OCI-LY7 (cell line): ENCODE measurements at regions not wholly inside any gene's neighbourhood (a gene's known extent, or its start where the extent isn't known, plus 50 kb on each side); places are given as distances from the start of the nearest gene placed in this dataset.
"Not testable (repeated sequence)": the region's sequence is repeated elsewhere in the genome, so short reads cannot be mapped to it uniquely, and the experiment has no call there.

ENCODE experiments used
- BruUV-seq: library from RNA; stranded (reverse); fragments of 400-500 nt; replicated peaks from 2 replicates; lab custom pipeline; 2021; lab: Mats Ljungman, UMichigan
- CTCF ChIA-PET: fragments of 300-600 bp; sonication (Branson Sonifier 250); formaldehyde crosslinking; loops from one replicate; lab custom pipeline; 2022; ENCODE audit warnings: antibody characterized with exemption; ENCODE audit not compliant: unreplicated experiment; lab: Charles Lee
- POLR2A ChIA-PET: fragments of 300-600 bp; sonication (Branson Sonifier 250); formaldehyde crosslinking; loops from one replicate; lab custom pipeline; 2022; ENCODE audit warnings: antibody characterized with exemption; lab: Charles Lee
- DNase-seq: peaks from one replicate; pipeline ENCODE4 v3.0.0-alpha.2; 2015; ENCODE audit warnings: low spot score
- H2AFZ ChIP-seq: fragments of 200-600 bp; sonication (generic), shearing (Covaris generic); 2 replicates; pipeline ENCODE4 v1.6.1; 2014; ENCODE audit warnings: mild to moderate bottlenecking, antibody characterized with exemption, low read length, moderate library complexity
- H3K27ac ChIP-seq: fragments of 200-600 bp; sonication (generic); 2 replicates; pipeline ENCODE4 v1.5.1; 2014; ENCODE audit warnings: mixed run types, low read depth, mild to moderate bottlenecking, moderate library complexity, low read length, inconsistent platforms; ENCODE audit not compliant: poor library complexity, severe bottlenecking
- H3K36me3 ChIP-seq: fragments of 200-600 bp; sonication (generic); 2 replicates; pipeline ENCODE4 v1.6.1; 2014; ENCODE audit warnings: mild to moderate bottlenecking, antibody characterized with exemption, low read length, moderate library complexity, mixed read lengths; ENCODE audit not compliant: insufficient read depth
- H3K4me1 ChIP-seq: fragments of 200-600 bp; sonication (generic); 2 replicates; pipeline ENCODE4 v1.5.1; 2014; ENCODE audit warnings: mild to moderate bottlenecking, low read length; ENCODE audit not compliant: insufficient read depth, poor library complexity, severe bottlenecking
- H3K4me2 ChIP-seq: fragments of 200-600 bp; sonication (generic); 2 replicates; pipeline ENCODE4 v1.6.1; 2014; ENCODE audit warnings: mild to moderate bottlenecking, low read length
- H3K4me3 ChIP-seq: fragments of 200-600 bp; sonication (generic); 2 replicates; pipeline ENCODE4 v1.5.1; 2014; ENCODE audit warnings: mild to moderate bottlenecking, low read depth, low read length; ENCODE audit not compliant: poor library complexity, severe bottlenecking
- H3K79me2 ChIP-seq: fragments of 200-600 bp; sonication (generic); 2 replicates; pipeline ENCODE4 v1.6.1; 2016; ENCODE audit warnings: low read depth, mild to moderate bottlenecking, low read length, moderate library complexity, mixed read lengths; ENCODE audit not compliant: insufficient read depth
- H3K9me2 ChIP-seq: fragments of 200-600 bp; sonication (generic); 2 replicates; pipeline ENCODE4 v1.6.1; 2016; ENCODE audit warnings: mild to moderate bottlenecking, low read length, mixed read lengths; ENCODE audit not compliant: insufficient read depth
- H3K9me3 ChIP-seq: fragments of 200-600 bp; sonication (generic); 2 replicates; pipeline ENCODE4 v1.6.1; 2014; ENCODE audit warnings: mild to moderate bottlenecking, mixed run types, low read length, mixed read lengths
- H4K20me1 ChIP-seq: fragments of 200-600 bp; sonication (generic); 2 replicates; pipeline ENCODE4 v1.6.1; 2014; ENCODE audit warnings: mild to moderate bottlenecking, antibody characterized with exemption, low read length, moderate library complexity, mixed read lengths; ENCODE audit not compliant: insufficient read depth
- EZH2phosphoT487 ChIP-seq: fragments of 200-600 bp; sonication (generic); IDR thresholded peaks from 2 replicates; pipeline ENCODE4 v1.6.1; 2018; ENCODE audit warnings: low read depth, borderline replicate concordance, mild to moderate bottlenecking, mixed run types, antibody characterized with exemption, low read length, moderate library complexity, mixed read lengths
- intact Hi-C: fragments of 100-400 bp; cut with micrococcal nuclease; formaldehyde crosslinking; loops from one replicate; pipeline ENCODE4 v1.10.0; 2022; ENCODE audit not compliant: unreplicated experiment
- TF ChIP-seq, protein P1 (sequence below): fragments of 200-600 bp; sonication (generic); conservative IDR thresholded peaks from 2 replicates; pipeline ENCODE4 v1.5.1; 2014; ENCODE audit warnings: mild to moderate bottlenecking, antibody characterized with exemption, low read length, moderate library complexity, mixed read lengths

DNA sequence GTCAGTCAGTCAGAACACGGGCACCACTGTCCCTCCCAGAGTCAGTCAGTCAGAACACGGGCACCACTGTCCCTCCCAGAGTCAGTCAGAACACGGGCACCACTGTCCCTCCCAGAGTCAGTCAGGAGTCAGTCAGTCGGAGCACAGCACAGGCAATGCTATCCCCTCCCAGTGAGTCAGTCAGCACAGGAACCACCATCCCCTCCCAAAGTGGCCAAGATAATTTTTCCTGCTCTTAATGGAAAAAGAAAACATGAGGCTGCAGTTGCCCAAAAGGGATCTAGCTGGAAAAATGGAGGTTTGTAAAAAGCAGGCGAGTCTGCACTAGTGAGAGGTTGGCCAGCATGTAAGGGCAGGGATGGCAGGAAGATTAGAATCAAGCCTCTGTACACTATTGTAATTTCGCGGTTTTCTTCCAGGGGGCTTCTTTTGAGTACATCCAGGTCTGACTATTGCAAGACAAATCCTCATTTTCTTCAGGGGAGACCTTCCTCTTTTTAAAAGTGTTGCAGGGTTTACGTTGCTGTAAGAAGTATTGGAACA is 213.8 kb downstream of the SIPA1L2 start:
- no peaks in the 10 kb centered on the region for H3K79me2 ChIP-seq
- TF ChIP-seq EZH2phosphoT487: no peak
- TF ChIP-seq, protein P1, sequence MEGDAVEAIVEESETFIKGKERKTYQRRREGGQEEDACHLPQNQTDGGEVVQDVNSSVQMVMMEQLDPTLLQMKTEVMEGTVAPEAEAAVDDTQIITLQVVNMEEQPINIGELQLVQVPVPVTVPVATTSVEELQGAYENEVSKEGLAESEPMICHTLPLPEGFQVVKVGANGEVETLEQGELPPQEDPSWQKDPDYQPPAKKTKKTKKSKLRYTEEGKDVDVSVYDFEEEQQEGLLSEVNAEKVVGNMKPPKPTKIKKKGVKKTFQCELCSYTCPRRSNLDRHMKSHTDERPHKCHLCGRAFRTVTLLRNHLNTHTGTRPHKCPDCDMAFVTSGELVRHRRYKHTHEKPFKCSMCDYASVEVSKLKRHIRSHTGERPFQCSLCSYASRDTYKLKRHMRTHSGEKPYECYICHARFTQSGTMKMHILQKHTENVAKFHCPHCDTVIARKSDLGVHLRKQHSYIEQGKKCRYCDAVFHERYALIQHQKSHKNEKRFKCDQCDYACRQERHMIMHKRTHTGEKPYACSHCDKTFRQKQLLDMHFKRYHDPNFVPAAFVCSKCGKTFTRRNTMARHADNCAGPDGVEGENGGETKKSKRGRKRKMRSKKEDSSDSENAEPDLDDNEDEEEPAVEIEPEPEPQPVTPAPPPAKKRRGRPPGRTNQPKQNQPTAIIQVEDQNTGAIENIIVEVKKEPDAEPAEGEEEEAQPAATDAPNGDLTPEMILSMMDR: no peak
- no peaks in the 10 kb centered on the region for H4K20me1 ChIP-seq
- no peak overlapping the region for H3K4me2 ChIP-seq
- no peak for DNase-seq
- no peak overlapping the region for H2AFZ ChIP-seq
- H3K9me3 ChIP-seq: no peaks in the 10 kb centered on the region
- no peak overlapping the region for H3K4me3 ChIP-seq
- POLR2A ChIA-PET: interaction anchor here (0.6 kb wide), 1 partner anchor 23 kb away, joined by 3 read pairs; no protein-coding TSS in a partner anchor
- H3K4me1 ChIP-seq: no peaks in the 10 kb centered on the region
- intact Hi-C loops: no loop called here
- CTCF ChIA-PET: no interaction called here
- H3K27ac ChIP-seq: no peak overlapping the region
- H3K36me3 ChIP-seq: peaks cover 6% of the 10 kb centered on the region; the same call in 1 of the 2 replicates
- no TSS peak for BruUV-seq
- no peaks in the 10 kb centered on the region for H3K9me2 ChIP-seq

DNA sequence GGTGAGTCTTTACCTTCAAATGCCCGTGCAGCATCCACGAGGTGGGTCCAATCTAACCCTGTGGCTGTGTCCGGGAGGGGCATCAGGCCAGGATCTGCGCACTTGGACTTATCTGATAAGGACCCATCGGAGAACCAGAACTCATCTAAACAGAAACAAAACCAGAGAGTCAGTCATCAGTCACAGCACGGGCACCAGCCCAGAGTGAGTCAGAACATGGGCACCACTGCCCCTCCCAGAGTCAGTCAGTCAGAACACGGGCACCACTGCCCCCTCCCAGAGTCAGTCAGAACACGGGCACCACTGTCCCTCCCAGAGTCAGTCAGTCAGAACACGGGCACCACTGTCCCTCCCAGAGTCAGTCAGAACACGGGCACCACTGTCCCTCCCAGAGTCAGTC is 214.5 kb downstream of the SIPA1L2 start:
- H3K9me2 ChIP-seq, POLR2A ChIA-PET, H3K27ac ChIP-seq, BruUV-seq, CTCF ChIA-PET, H2AFZ ChIP-seq, DNase-seq, H3K9me3 ChIP-seq, intact Hi-C loops, H4K20me1 ChIP-seq, H3K36me3 ChIP-seq, H3K4me3 ChIP-seq, H3K79me2 ChIP-seq, H3K4me2 ChIP-seq, H3K4me1 ChIP-seq: not testable (repeated sequence)

- no TSS peak for BruUV-seq
- CTCF ChIA-PET: no interaction called here
- no peak overlapping the region for H3K4me3 ChIP-seq
- no peak overlapping the region for H3K4me2 ChIP-seq
- H3K79me2 ChIP-seq: no peaks in the 10 kb centered on the region
- H3K36me3 ChIP-seq: peaks cover 8% of the 10 kb centered on the region; the same call in 1 of the 2 replicates
- TF ChIP-seq, protein P1: no peak
- TF ChIP-seq EZH2phosphoT487: no peak
- H2AFZ ChIP-seq: no peak overlapping the region
- no peaks in the 10 kb centered on the region for H3K9me2 ChIP-seq
- POLR2A ChIA-PET: no interaction called here
- H4K20me1 ChIP-seq: no peaks in the 10 kb centered on the region
- H3K27ac ChIP-seq: no peak overlapping the region
- no peak for DNase-seq
- intact Hi-C loops: no loop called here
- H3K4me1 ChIP-seq: no peaks in the 10 kb centered on the region
- no peaks in the 10 kb centered on the region for H3K9me3 ChIP-seq
Measured at GRCh38 chr1:232414100-232414499, 215.8 kb downstream of the SIPA1L2 start.
